GM12864 (cell line): ENCODE measurements at regions not wholly inside any gene's neighbourhood (a gene's known extent, or its start where the extent isn't known, plus 50 kb on each side); places are given as distances from the start of the nearest gene placed in this dataset.

Experiments
- DNase-seq: peaks from one replicate; pipeline ENCODE4 v3.0.0-alpha.2; 2011; ENCODE audit warnings: low read depth
- H3K4me3 ChIP-seq: 2 replicates; pipeline ENCODE4 v1.5.1; 2011; ENCODE audit warnings: mild to moderate bottlenecking, low read depth, low read length, control low read depth
- CTCF ChIP-seq: IDR thresholded peaks from 2 replicates; pipeline ENCODE4 v1.5.1; 2011; ENCODE audit warnings: low read depth, mild to moderate bottlenecking, moderate library complexity, low read length, control low read depth, inconsistent platforms; ENCODE audit errors: missing control alignments

DNA sequence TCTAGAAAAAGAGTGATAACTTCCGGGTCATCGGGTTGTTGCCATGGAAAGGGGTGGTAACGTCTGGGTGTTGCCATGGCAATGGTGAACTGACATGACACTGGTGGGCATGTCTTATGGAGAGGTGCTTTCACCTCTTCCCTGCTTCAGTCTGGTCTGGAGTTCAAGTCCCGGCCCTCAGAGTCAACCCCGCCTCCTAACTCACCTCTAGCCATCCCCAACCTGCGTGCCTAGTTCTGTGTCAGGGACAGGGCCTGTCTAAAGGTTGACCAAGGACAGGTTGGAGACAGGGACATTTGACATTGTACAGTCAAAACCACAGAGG, 96.0 kb downstream of the LSM3 start:
- no peak overlapping the region for H3K4me3 ChIP-seq
- no peak for DNase-seq
- no peak for TF ChIP-seq CTCF

DNA sequence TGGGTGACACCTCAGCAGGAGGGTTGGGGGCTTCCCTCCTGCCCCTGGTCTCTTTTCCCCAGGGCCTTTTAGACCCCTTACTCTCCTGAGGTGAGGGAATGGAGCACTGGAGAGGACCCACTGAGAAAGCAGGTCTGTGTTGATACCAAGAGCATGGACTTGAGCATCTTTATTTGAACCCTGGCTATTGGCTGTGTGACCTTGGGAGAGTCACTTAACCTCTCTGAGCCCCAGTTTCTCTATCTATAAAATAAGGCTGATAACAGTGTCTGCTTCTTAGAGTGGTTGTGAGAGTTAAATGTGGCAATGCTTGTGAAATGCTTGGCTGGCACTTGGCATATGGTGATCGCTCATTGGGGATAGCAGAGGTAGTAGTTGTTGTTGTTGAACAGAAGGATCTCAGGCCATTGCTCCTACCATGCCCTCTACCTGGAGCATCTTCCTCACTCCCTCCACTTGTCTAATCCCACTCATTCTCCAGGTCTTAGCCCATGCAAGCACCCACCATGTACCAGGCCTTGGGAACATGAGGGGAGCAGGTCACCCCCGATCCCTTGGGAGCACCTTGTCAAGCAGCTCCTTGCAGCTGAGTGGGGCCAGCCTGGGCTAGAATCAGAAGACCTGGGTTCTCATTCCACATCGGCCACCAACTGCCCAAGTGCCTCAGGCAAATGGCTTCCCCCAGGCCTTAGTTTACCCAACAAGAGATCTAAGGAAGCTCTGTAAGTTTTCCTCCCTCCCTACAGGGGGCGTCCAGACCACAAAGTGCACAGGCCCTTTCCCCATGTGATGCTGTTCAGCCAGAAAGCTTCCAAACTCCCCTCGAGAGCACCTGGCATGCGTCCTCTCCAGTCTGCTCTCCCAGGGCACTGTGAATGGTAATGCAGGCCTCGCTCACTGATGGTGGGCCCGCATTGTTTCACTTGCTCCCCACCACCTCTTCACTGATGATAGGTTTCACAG, 96.7 kb downstream of the LSM3 start:
- no peak for DNase-seq
- TF ChIP-seq CTCF = peak; percentile 49
- H3K4me3 ChIP-seq = no peak overlapping the region

GRCh38 chr3:14275962-14276909, 97.6 kb downstream of the LSM3 start:
- no peak for TF ChIP-seq CTCF
- DNase-seq = no peak
- H3K4me3 ChIP-seq = no peak overlapping the region

- no peak for TF ChIP-seq CTCF
- H3K4me3 ChIP-seq = no peak overlapping the region
- DNase-seq = no peak
These were observed 98.9 kb downstream of the LSM3 start for GRCh38 chr3:14277557-14277956.

DNA sequence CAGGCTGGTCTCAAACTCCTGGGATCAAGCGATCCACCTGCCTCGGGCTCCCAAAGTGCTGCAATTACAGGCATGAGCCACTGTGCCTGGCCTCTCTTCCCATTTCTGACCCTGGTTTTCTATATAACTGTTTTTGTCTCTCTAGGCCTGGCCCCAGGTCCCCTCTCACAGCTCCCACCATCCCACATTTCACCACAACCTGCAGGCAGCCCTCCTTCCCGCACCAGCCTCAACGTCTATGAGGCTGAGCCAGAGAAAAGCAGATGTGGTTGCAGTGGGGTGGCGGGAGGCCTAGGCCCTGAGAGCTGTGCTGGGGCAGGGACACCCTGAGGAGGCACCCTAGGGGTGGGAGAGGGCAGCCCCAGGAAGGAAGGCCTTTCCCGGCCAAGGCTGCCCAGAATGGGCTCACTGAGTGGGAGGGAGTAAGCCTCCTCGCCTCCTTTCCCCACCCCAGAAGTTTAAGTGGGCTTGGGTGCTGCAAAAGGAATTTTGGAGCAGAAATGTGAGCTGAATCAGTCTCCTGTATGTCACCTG, 99.7 kb downstream of the LSM3 start:
- H3K4me3 ChIP-seq = no peak overlapping the region
- no peak for TF ChIP-seq CTCF
- no peak for DNase-seq

DNA sequence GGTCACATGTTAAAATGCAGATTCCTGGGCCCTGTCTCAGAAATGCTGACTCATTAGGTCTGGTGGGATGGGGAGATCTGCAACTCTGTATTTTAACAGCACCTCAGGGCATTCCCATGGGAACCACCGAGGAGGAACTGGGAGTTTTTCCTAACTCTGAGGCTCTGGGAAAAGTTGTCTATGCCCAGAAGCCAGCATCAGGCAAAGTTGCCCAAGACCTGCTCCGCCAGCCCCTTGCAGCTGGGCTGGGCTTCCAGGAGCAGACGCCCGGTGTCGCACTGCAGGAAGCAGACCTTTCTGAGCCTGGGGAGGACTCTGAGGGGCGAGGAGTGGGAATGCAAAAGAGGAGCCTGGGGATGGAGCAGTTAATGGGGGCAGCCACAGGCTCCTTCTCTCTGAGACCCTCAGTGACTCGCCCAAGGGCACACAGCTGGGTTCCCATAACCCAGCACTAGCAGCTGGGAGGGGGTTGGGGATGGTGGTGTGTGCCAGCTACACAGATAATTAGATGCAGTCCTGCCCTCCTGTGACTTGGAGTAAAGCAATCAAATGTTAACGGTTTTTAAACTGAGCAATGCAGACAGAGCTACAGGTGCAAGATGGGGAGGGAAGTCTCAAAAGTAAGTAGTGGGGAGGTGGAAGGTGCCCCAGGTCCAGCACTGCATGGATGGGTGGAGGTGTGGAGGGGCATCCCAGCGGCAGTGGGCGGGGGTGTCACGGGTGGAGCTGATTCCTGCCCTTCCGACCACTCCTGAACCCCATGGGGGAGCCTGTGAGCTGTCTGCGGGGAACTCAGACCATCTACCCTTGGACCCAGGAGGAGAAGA, 100.4 kb downstream of the LSM3 start:
- TF ChIP-seq CTCF = no peak
- H3K4me3 ChIP-seq = no peak overlapping the region
- DNase-seq = no peak
